ENCODE measurements at regions not wholly inside any gene's neighbourhood (a gene's known extent, or its start where the extent isn't known, plus 50 kb on each side); places are given as distances from the start of the nearest gene placed in this dataset.

- DNase-seq: no peak
These were observed 59.8 kb downstream of the SOX11 start for GRCh38 chr2:5751873-5752482.

GRCh38 chr2:5756272-5756671 is 64.1 kb downstream of the SOX11 start:
- no peak for DNase-seq

- no peak for DNase-seq
These were observed 66.2 kb downstream of the SOX11 start for GRCh38 chr2:5758346-5758745.

- DNase-seq: no peak
These were observed 67.8 kb downstream of the SOX11 start for GRCh38 chr2:5759949-5760348.

- no peak for DNase-seq
These were observed 71.3 kb downstream of the SOX11 start for GRCh38 chr2:5763531-5763930.

- no peak for DNase-seq
These were observed 71.9 kb downstream of the SOX11 start for GRCh38 chr2:5764041-5764440.

- DNase-seq: no peak
These were observed 73.9 kb downstream of the SOX11 start for GRCh38 chr2:5766056-5766455.

- no peak for DNase-seq
These were observed 74.4 kb downstream of the SOX11 start for GRCh38 chr2:5766561-5766960.

- DNase-seq: no peak
These were observed 84.9 kb downstream of the SOX11 start for GRCh38 chr2:5777131-5777535.

- no peak for DNase-seq
These were observed 89.5 kb downstream of the SOX11 start for GRCh38 chr2:5781679-5782078.

GRCh38 chr2:5782103-5782502 is 89.9 kb downstream of the SOX11 start:
- no peak for DNase-seq

GRCh38 chr2:5788447-5788846 is 96.3 kb downstream of the SOX11 start:
- DNase-seq: no peak

GRCh38 chr2:5791371-5791770 is 99.2 kb downstream of the SOX11 start:
- DNase-seq: no peak

GRCh38 chr2:5794012-5794411 is 101.8 kb downstream of the SOX11 start:
- no peak for DNase-seq

GRCh38 chr2:5798084-5798483 is 105.9 kb downstream of the SOX11 start:
- no peak for DNase-seq

GRCh38 chr2:5799348-5799747 is 107.2 kb downstream of the SOX11 start:
- no peak for DNase-seq

GRCh38 chr2:5803547-5803946 is 111.4 kb downstream of the SOX11 start:
- no peak for DNase-seq

GRCh38 chr2:5818961-5819600 is 126.9 kb downstream of the SOX11 start:
- DNase-seq: no peak

GRCh38 chr2:5824126-5824525 is 131.9 kb downstream of the SOX11 start:
- no peak for DNase-seq

GRCh38 chr2:5825686-5826085 is 133.5 kb downstream of the SOX11 start:
- no peak for DNase-seq

- DNase-seq: no peak
These were observed 134.9 kb downstream of the SOX11 start for GRCh38 chr2:5826979-5827655.

GRCh38 chr2:5834501-5834900 is 142.3 kb downstream of the SOX11 start:
- DNase-seq: no peak

- DNase-seq: no peak
These were observed 147.4 kb downstream of the SOX11 start for GRCh38 chr2:5839550-5839949.

- no peak for DNase-seq
These were observed 148.9 kb downstream of the SOX11 start for GRCh38 chr2:5841126-5841525.

GRCh38 chr2:5842326-5842725 is 150.1 kb downstream of the SOX11 start:
- no peak for DNase-seq

All from 8988T (cell line).